PC-3 (cell line): ENCODE measurements at regions not wholly inside any gene's neighbourhood (a gene's known extent, or its start where the extent isn't known, plus 50 kb on each side); places are given as distances from the start of the nearest gene placed in this dataset.
"Not testable (repeated sequence)": the region's sequence is repeated elsewhere in the genome, so short reads cannot be mapped to it uniquely, and the experiment has no call there.

Experiments
- CTCF ChIP-seq: fragments of 300-600 bp; sonication (generic); conservative IDR thresholded peaks from 2 replicates; pipeline ENCODE4 v1.5.1; 2017; ENCODE audit warnings: antibody characterized with exemption, low read depth, mild to moderate bottlenecking, low read length
- EZH2 ChIP-seq: fragments of 300-600 bp; sonication (generic); IDR thresholded peaks from one replicate; pipeline ENCODE4 v1.6.1; 2017; ENCODE audit warnings: antibody characterized with exemption, mild to moderate bottlenecking, low read length; ENCODE audit not compliant: unreplicated experiment
- EZH2phosphoT487 ChIP-seq: fragments of 300-600 bp; sonication (generic); IDR thresholded peaks from 2 replicates; pipeline ENCODE4 v1.6.1; 2018; ENCODE audit warnings: mild to moderate bottlenecking, antibody characterized with exemption, low read length, borderline replicate concordance

- not testable (repeated sequence) for TF ChIP-seq CTCF, EZH2, EZH2phosphoT487
These were observed 147.7 kb downstream of the SPATA31A1 start for GRCh38 chr9:39503178-39503577.
